AG09319 (cell line): ENCODE measurements at regions not wholly inside any gene's neighbourhood (a gene's known extent, or its start where the extent isn't known, plus 50 kb on each side); places are given as distances from the start of the nearest gene placed in this dataset.

ENCODE experiments used
- DNase-seq: peaks from one replicate; pipeline ENCODE4 v3.0.0-alpha.2; 2010; ENCODE audit warnings: low read depth; ENCODE audit errors: extremely low read depth
- TF ChIP-seq, protein P1 (sequence below): IDR thresholded peaks from 2 replicates; pipeline ENCODE4 v1.5.1; 2011; ENCODE audit warnings: low read depth, mild to moderate bottlenecking, inconsistent platforms, low read length, moderate library complexity

DNA sequence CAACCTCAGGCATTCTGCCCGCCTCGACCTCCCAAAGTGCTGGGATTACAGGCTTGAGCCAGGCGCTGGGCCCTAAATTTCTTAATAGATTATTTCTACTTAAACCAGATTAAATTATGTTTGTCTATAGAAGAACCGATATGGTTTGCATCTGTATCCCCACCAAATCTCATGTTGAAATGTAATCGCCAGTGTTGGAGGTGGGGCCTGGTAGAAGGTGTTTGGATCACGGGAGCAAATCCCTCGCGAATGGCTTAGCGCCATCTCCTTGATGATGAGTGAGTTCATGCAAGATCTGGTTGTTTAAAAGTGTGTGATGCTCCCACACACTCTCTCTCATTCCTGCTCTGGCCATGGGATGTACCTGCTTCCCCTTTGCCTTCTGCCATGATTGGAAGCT, 109.3 kb upstream of the NANOS1 start:
- TF ChIP-seq, protein P1, sequence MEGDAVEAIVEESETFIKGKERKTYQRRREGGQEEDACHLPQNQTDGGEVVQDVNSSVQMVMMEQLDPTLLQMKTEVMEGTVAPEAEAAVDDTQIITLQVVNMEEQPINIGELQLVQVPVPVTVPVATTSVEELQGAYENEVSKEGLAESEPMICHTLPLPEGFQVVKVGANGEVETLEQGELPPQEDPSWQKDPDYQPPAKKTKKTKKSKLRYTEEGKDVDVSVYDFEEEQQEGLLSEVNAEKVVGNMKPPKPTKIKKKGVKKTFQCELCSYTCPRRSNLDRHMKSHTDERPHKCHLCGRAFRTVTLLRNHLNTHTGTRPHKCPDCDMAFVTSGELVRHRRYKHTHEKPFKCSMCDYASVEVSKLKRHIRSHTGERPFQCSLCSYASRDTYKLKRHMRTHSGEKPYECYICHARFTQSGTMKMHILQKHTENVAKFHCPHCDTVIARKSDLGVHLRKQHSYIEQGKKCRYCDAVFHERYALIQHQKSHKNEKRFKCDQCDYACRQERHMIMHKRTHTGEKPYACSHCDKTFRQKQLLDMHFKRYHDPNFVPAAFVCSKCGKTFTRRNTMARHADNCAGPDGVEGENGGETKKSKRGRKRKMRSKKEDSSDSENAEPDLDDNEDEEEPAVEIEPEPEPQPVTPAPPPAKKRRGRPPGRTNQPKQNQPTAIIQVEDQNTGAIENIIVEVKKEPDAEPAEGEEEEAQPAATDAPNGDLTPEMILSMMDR: no peak
- DNase-seq: no peak

DNA sequence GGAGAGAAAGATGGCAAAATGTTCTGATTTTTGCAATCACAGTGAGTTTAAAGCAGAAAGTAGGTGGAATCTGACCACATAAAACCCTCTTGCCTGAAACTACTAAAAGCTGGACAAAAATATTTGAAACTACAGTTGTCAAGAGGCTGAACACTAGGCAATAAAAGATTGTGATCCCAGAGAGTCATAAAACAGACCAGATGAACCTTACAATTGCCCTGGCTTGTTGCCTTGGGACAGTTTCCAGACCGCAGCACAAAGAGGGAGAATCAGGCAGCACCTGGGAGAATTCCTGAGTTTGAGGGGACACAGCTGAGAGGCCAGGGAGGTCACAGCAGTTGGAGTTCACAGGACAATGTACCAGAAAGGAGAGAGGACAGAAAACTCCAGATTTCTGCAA, 107.3 kb upstream of the NANOS1 start:
- TF ChIP-seq, protein P1: no peak
- DNase-seq: no peak

DNA sequence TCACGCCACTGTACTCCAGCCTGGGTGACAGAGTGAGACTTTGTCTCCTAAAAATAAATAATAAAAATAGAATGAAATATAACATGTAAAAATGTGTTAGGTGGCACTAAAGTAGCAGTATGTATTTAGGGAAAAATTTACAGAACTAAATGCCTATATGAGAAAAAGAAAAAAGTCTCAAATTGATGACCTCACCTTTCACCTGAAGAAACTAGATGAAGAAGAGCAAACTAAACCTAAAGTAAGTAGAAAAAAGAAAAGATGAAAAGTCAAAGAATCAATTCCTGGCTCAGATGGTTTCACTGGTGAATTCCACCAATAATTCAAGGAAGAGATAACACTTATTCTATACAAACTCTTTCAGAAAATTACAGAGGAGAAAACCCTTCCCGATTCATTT, 106.5 kb upstream of the NANOS1 start:
- DNase-seq: no peak
- TF ChIP-seq, protein P1: no peak

DNA sequence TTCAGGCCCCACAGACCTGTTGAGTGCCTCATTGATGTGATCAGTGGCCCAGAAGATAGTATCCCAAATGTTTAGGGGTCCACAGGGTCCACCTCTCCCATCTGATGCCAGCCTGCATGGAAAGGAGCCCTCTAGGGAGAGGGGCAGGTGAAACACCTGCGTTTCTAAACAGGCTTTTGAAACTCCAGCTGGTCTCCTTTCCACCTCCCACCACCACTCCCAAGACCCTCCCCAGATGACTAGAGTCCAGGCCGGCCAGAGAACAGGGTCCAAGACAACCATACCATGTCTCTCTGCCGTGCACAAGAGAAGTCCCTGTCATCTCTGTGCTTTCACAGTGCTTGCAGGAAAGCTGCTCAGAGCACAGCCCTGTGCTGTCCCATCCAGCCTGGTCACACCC, 105.0 kb upstream of the NANOS1 start:
- DNase-seq: no peak
- TF ChIP-seq, protein P1: no peak

DNA sequence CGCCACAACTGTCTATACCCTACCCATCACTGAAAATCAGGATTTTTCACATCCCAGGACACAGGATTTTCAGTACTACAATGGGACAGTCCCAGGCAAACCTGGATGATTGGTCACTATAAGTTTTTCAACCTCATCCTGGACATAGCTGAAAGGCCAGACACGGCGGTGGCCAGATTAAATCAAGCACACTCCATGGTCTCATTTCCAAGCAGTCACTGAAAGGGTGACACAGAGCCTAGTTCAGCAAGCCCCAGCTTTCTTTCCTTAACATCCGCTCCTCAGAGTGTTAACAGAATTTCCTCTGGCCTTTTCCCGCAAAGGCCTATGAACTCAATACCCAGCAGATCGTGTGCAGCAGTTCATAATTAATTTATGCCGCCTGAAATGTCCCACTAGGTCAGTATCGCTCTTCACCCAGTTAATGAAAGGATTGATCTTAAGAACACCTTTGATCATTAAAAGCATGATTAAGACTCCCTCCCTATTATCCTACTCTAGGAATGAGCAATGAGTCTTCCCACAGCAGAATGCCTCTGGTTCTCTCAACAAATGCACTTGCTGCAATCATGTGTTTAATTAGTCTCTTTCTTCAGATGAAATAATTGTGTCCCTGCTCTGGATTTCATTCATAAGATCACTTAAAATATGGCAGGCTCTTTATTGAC, 104.0 kb upstream of the NANOS1 start:
- DNase-seq: no peak
- TF ChIP-seq, protein P1: no peak

DNA sequence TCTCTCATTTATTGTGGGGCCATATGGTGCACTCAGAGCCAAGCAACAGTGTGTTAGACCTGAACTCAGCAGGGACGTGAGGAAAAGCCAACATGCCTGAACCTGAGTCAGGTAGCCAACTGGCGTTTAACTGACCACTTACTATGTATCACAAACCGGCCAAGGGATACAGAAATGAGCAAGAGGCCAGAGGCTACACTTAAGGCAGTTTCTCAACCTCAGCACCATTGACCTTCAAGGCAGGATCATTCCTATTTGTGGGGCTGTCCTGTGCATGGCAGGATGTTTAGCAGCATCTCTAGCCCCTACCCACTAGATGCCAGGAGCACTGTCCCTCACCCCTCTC, 103.5 kb upstream of the NANOS1 start:
- TF ChIP-seq, protein P1: no peak
- no peak for DNase-seq

DNA sequence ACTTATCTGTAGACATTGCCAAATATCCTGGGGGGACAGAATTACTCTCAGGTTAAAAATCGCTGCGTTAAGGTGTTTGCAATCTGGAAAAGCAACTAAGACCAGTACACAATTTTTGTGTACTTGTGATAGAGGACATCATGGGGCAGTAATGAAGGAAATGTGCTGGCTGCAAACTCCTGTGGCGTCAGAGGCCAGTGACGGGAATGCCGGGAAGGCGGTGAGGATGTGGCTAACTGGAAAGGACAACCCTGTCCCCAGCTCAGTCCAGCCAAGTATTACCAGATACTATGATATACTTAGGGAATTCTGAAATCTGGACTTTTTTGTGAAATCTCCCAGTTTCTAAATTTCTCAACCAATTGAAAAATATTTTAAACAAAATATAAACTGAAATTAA, 103.1 kb upstream of the NANOS1 start:
- DNase-seq: no peak
- TF ChIP-seq, protein P1: no peak
